ENCODE measurements at regions not wholly inside any gene's neighbourhood (a gene's known extent, or its start where the extent isn't known, plus 50 kb on each side); places are given as distances from the start of the nearest gene placed in this dataset.

GRCh38 chr2:8139668-8140200, 542.1 kb upstream of the ID2 start:
- TF ChIP-seq EZH2 (IDR thresholded peaks at IDR 0.05; ENCODE audit: borderline replicate concordance, low read depth, low read length, poor library complexity, severe bottlenecking) = no peak
- TF ChIP-seq CTCF (conservative IDR thresholded peaks at IDR 0.05; ENCODE audit: low read depth, low read length) = no peak
- Histone ChIP-seq H3K36me3 (ENCODE audit: insufficient read depth, low read length, poor library complexity, severe bottlenecking) (no peaks in the 10 kb centered on the region), H3K4me3 (ENCODE audit: low read depth, low read length, poor library complexity, severe bottlenecking) (no peak overlapping the region), H3K27ac (ENCODE audit: low read depth, low read length, poor library complexity, severe bottlenecking) (no peak overlapping the region), H3K9me3 (ENCODE audit: low read depth, low read length, poor library complexity, severe bottlenecking) (no peaks in the 10 kb centered on the region), H3K27me3 (replicated peaks; ENCODE audit: insufficient read depth, low read depth, low read length, poor library complexity) (no peaks in the 10 kb centered on the region), H3K4me1 (ENCODE audit: insufficient read depth, low read length, poor library complexity, severe bottlenecking) (peaks cover 13% of the 10 kb centered on the region)
- no peak for DNase-seq (ENCODE audit: low spot score)
- intact Hi-C loops (cut with micrococcal nuclease; ENCODE audit: unreplicated experiment) = no loop called here
- ChIA-PET CTCF (no interaction called here), POLR2A (ENCODE audit: low non-redundant PET) (no interaction called here)
- no TSS peak for BruUV-seq (replicated peaks)

- BruUV-seq (replicated peaks) = no TSS peak
- no peaks in the 10 kb centered on the region for H3K4me1 ChIP-seq (ENCODE audit: insufficient read depth, low read length, poor library complexity, severe bottlenecking)
- no peaks in the 10 kb centered on the region for H3K9me3 ChIP-seq (ENCODE audit: low read depth, low read length, poor library complexity, severe bottlenecking)
- no peak for TF ChIP-seq CTCF (conservative IDR thresholded peaks at IDR 0.05; ENCODE audit: low read depth, low read length)
- no peak for TF ChIP-seq EZH2 (IDR thresholded peaks at IDR 0.05; ENCODE audit: borderline replicate concordance, low read depth, low read length, poor library complexity, severe bottlenecking)
- no peaks in the 10 kb centered on the region for H3K36me3 ChIP-seq (ENCODE audit: insufficient read depth, low read length, poor library complexity, severe bottlenecking)
- no peak overlapping the region for H3K27ac ChIP-seq (ENCODE audit: low read depth, low read length, poor library complexity, severe bottlenecking)
- DNase-seq (ENCODE audit: low spot score) = no peak
- ChIA-PET POLR2A (ENCODE audit: low non-redundant PET) (interaction anchor here (0.8 kb wide), 1 partner anchor 353 kb away, joined by 3 read pairs; no protein-coding TSS in a partner anchor), CTCF (no interaction called here)
- intact Hi-C loops (cut with micrococcal nuclease; ENCODE audit: unreplicated experiment) = no loop called here
- no peaks in the 10 kb centered on the region for H3K27me3 ChIP-seq (replicated peaks; ENCODE audit: insufficient read depth, low read depth, low read length, poor library complexity)
- no peak overlapping the region for H3K4me3 ChIP-seq (ENCODE audit: low read depth, low read length, poor library complexity, severe bottlenecking)
Measured at GRCh38 chr2:8141079-8141707, 540.7 kb upstream of the ID2 start.

- Histone ChIP-seq H3K36me3 (ENCODE audit: insufficient read depth, low read length, poor library complexity, severe bottlenecking) (no peaks in the 10 kb centered on the region), H3K27ac (ENCODE audit: low read depth, low read length, poor library complexity, severe bottlenecking) (no peak overlapping the region), H3K4me3 (ENCODE audit: low read depth, low read length, poor library complexity, severe bottlenecking) (no peak overlapping the region), H3K9me3 (ENCODE audit: low read depth, low read length, poor library complexity, severe bottlenecking) (no peaks in the 10 kb centered on the region), H3K4me1 (ENCODE audit: insufficient read depth, low read length, poor library complexity, severe bottlenecking) (no peaks in the 10 kb centered on the region), H3K27me3 (replicated peaks; ENCODE audit: insufficient read depth, low read depth, low read length, poor library complexity) (no peaks in the 10 kb centered on the region)
- intact Hi-C loops (cut with micrococcal nuclease; ENCODE audit: unreplicated experiment) = no loop called here
- TF ChIP-seq CTCF (conservative IDR thresholded peaks at IDR 0.05; ENCODE audit: low read depth, low read length) (no peak), EZH2 (IDR thresholded peaks at IDR 0.05; ENCODE audit: borderline replicate concordance, low read depth, low read length, poor library complexity, severe bottlenecking) (no peak)
- POLR2A ChIA-PET (ENCODE audit: low non-redundant PET) = interaction anchor here (0.8 kb wide), 1 partner anchor 352 kb away, joined by 3 read pairs; no protein-coding TSS in a partner anchor
- no TSS peak for BruUV-seq (replicated peaks)
- CTCF ChIA-PET = no interaction called here
- DNase-seq (ENCODE audit: low spot score) = no peak
Measured at GRCh38 chr2:8141780-8142179, 540.1 kb upstream of the ID2 start.
